ENCODE measurements at regions not wholly inside any gene's neighbourhood (a gene's known extent, or its start where the extent isn't known, plus 50 kb on each side); places are given as distances from the start of the nearest gene placed in this dataset.

DNA sequence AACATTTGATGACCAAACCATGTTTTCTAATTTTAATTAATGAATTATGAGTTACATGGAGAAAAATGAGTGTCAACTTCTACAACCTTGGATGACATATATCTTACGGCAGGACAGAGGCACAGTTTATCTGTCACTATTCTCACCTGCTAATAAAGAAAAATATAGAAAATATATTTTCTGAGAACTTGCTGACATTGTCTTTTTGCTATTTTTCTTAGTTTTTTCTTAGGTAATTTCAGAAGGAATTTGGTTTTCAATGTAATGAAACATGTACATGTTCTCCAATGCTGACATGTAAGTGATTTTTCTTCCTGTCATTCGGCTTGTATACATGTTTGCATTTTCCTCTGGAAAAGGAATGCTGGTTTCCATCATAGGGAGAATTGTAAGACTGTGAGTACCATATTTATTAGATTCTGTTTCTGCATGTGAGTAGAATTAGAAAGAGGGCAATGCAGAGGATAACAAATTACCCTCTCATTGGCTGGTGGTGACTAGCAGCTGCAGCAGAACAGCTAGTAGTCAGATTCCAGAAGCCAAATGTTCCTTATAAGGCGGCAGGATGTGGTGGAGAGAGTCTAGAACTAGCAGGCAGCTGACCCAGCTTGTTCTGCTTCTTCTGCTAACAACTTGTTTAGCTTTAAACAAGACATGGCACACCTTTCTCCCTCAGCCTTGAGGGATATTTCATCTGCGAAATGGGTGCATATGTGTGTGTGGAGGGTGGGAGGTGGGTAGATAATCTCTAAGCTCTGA, 132.8 kb upstream of the SPACA1 start:
- TF ChIP-seq, protein P1, sequence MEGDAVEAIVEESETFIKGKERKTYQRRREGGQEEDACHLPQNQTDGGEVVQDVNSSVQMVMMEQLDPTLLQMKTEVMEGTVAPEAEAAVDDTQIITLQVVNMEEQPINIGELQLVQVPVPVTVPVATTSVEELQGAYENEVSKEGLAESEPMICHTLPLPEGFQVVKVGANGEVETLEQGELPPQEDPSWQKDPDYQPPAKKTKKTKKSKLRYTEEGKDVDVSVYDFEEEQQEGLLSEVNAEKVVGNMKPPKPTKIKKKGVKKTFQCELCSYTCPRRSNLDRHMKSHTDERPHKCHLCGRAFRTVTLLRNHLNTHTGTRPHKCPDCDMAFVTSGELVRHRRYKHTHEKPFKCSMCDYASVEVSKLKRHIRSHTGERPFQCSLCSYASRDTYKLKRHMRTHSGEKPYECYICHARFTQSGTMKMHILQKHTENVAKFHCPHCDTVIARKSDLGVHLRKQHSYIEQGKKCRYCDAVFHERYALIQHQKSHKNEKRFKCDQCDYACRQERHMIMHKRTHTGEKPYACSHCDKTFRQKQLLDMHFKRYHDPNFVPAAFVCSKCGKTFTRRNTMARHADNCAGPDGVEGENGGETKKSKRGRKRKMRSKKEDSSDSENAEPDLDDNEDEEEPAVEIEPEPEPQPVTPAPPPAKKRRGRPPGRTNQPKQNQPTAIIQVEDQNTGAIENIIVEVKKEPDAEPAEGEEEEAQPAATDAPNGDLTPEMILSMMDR (IDR thresholded peaks at IDR 0.05), result no peak
- no peak for TF ChIP-seq POLR2A (IDR thresholded peaks at IDR 0.05)
